ENCODE measurements at regions not wholly inside any gene's neighbourhood (a gene's known extent, or its start where the extent isn't known, plus 50 kb on each side); places are given as distances from the start of the nearest gene placed in this dataset.

DNA sequence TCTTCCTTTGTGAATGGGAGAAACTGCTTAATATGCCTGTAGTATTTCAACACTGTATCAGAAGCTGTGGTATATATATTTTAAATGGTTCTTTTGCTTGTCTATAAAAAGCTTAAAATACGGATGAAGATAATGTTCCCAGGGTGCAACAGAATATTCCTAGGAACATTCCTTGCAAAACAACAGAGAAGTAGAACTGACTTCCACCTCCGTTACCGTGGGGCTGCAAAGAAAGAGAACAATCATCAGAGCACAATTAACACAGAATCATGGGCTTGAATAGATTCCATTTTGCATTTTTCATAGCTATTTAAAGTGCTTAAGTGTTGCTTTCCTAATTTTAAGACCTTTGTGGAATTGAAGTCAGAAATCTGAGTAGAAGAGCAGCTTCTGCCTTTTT lies 1227.7 kb downstream of the EFNB2 start:
- ChIA-PET CTCF (no interaction called here), POLR2A (no interaction called here)
- ATAC-seq (replicated peaks in 1 of 4): no peak
- Mint-ChIP-seq H3K36me3 (no peaks in the 10 kb centered on the region), H3K4me1 (no peaks in the 10 kb centered on the region), H3K4me3 (no peak overlapping the region), H3K27ac (no peak overlapping the region), H3K27me3 (no peaks in the 10 kb centered on the region), H3K9me3 (no peaks in the 10 kb centered on the region)
- no peaks in the 10 kb centered on the region for H3K9me3 ChIP-seq
- DNase-seq: no peak
- H3K27me3 ChIP-seq (replicated peaks in 1 of 2; ENCODE audit: control insufficient read depth in 2 of 2, extremely low read depth in 1 of 2, insufficient read depth in 2 of 2, low read length in 1 of 2): no peaks in the 10 kb centered on the region
- no peak overlapping the region for H3K4me3 ChIP-seq (ENCODE audit: control insufficient read depth in 1 of 2, extremely low read depth in 1 of 2, low read length in 1 of 2)
- H3K27ac ChIP-seq (ENCODE audit: low read length): no peak overlapping the region
- H3K4me1 ChIP-seq (ENCODE audit: control insufficient read depth in 1 of 2, extremely low read depth in 1 of 2, insufficient read depth in 2 of 2, low read length in 2 of 2): no peaks in the 10 kb centered on the region
- no CpG with 5 or more reads among the region's 3 CpGs for WGBS (ENCODE audit: insufficient coverage)
- H3K36me3 ChIP-seq (ENCODE audit: control insufficient read depth in 2 of 2, extremely low read depth in 1 of 2, insufficient read depth in 1 of 2, low read length in 1 of 2): no peaks in the 10 kb centered on the region

DNA sequence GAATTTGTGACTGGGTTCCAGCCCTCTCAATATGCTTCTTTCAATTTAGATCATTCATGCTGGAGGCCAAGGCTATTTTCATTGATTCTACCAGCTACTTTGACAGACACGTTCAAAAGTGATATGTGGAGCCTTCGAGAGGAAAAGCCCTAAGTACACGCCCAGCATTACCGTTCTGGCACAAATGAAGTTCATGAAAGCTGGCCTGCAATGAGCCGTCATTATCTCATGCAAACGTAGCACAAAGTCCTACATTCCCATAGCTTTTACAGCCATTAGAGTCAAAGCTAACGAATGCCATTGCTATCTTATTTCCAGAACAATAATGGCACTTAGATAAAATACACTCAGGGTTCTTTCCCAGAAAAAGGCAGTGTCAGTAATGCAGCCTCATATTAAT lies 1237.6 kb downstream of the EFNB2 start:
- Mint-ChIP-seq H3K9me3 (peaks cover 5 to 7% (median 7%) of the 10 kb centered on the region in 3 donors), H3K36me3 (no peaks in the 10 kb centered on the region), H3K27me3 (no peaks in the 10 kb centered on the region), H3K27ac (no peak overlapping the region), H3K4me3 (no peak overlapping the region), H3K4me1 (no peaks in the 10 kb centered on the region)
- POLR2A ChIA-PET: no interaction called here
- ATAC-seq (replicated peaks in 1 of 4): no peak
- H3K36me3 ChIP-seq (ENCODE audit: control insufficient read depth in 2 of 2, extremely low read depth in 1 of 2, insufficient read depth in 1 of 2, low read length in 1 of 2): no peaks in the 10 kb centered on the region
- no peaks in the 10 kb centered on the region for H3K4me1 ChIP-seq (ENCODE audit: control insufficient read depth in 1 of 2, extremely low read depth in 1 of 2, insufficient read depth in 2 of 2, low read length in 2 of 2)
- CTCF ChIA-PET: no interaction called here
- H3K27me3 ChIP-seq (replicated peaks in 1 of 2; ENCODE audit: control insufficient read depth in 2 of 2, extremely low read depth in 1 of 2, insufficient read depth in 2 of 2, low read length in 1 of 2): no peaks in the 10 kb centered on the region
- WGBS (ENCODE audit: insufficient coverage): 82% methylated on average over 6 of the region's 7 CpGs
- DNase-seq: no peak
- no peaks in the 10 kb centered on the region for H3K9me3 ChIP-seq
- no peak overlapping the region for H3K27ac ChIP-seq (ENCODE audit: low read length)
- H3K4me3 ChIP-seq (ENCODE audit: control insufficient read depth in 1 of 2, extremely low read depth in 1 of 2, low read length in 1 of 2): no peak overlapping the region

DNA sequence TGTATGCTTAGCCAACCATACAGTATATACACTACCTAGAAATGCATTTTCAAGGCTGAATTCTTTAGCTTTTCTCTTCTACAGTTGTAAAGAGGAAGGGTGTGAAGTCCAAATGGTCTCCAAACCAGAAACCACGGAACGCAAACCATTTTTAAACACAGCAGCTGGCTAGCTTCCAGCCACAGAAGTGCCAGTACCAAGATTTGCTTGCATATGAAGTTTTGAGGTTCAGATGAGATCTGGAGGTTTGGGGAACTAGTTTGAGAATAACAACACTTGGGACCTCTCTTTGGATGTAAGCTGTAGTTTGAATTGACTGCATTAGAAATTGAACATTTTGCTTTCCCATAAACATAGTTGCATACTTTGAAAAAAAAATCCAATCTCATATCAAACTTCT lies 1243.5 kb downstream of the EFNB2 start:
- no CpG with 5 or more reads among the region's 2 CpGs for WGBS (ENCODE audit: insufficient coverage)
- CTCF ChIA-PET: no interaction called here
- POLR2A ChIA-PET: no interaction called here

GRCh38 chr13:105290596-105290995 lies 1244.9 kb downstream of the EFNB2 start:
- ChIA-PET CTCF (no interaction called here), POLR2A (no interaction called here)
- Mint-ChIP-seq H3K9me3 (peaks cover 3 to 13% (median 4%) of the 10 kb centered on the region in 3 donors), H3K27me3 (no peaks in the 10 kb centered on the region), H3K36me3 (no peaks in the 10 kb centered on the region), H3K4me1 (no peaks in the 10 kb centered on the region), H3K4me3 (no peak overlapping the region), H3K27ac (no peak overlapping the region)
- no peaks in the 10 kb centered on the region for H3K4me1 ChIP-seq (ENCODE audit: control insufficient read depth in 1 of 2, extremely low read depth in 1 of 2, insufficient read depth in 2 of 2, low read length in 2 of 2)
- H3K36me3 ChIP-seq (ENCODE audit: control insufficient read depth in 2 of 2, extremely low read depth in 1 of 2, insufficient read depth in 1 of 2, low read length in 1 of 2): no peaks in the 10 kb centered on the region
- WGBS (ENCODE audit: insufficient coverage): no CpG with 5 or more reads among the region's 1 CpG
- H3K9me3 ChIP-seq: no peaks in the 10 kb centered on the region
- H3K27me3 ChIP-seq (replicated peaks in 1 of 2; ENCODE audit: control insufficient read depth in 2 of 2, extremely low read depth in 1 of 2, insufficient read depth in 2 of 2, low read length in 1 of 2): no peaks in the 10 kb centered on the region
- no peak overlapping the region for H3K4me3 ChIP-seq (ENCODE audit: control insufficient read depth in 1 of 2, extremely low read depth in 1 of 2, low read length in 1 of 2)
- DNase-seq (no peak), ATAC-seq (replicated peaks in 1 of 4) (no peak)
- no peak overlapping the region for H3K27ac ChIP-seq (ENCODE audit: low read length)

More for the DNA sequence above, 1243.5 kb downstream of the EFNB2 start:
- Mint-ChIP-seq H3K27me3 (no peaks in the 10 kb centered on the region), H3K4me3 (no peak overlapping the region), H3K9me3 (peaks cover 5 to 13% (median 7%) of the 10 kb centered on the region in 3 donors), H3K4me1 (no peaks in the 10 kb centered on the region), H3K36me3 (no peaks in the 10 kb centered on the region), H3K27ac (no peak overlapping the region)
- Histone ChIP-seq H3K4me3 (ENCODE audit: control insufficient read depth in 1 of 2, extremely low read depth in 1 of 2, low read length in 1 of 2) (no peak overlapping the region), H3K9me3 (no peaks in the 10 kb centered on the region), H3K36me3 (ENCODE audit: control insufficient read depth in 2 of 2, extremely low read depth in 1 of 2, insufficient read depth in 1 of 2, low read length in 1 of 2) (no peaks in the 10 kb centered on the region), H3K4me1 (ENCODE audit: control insufficient read depth in 1 of 2, extremely low read depth in 1 of 2, insufficient read depth in 2 of 2, low read length in 2 of 2) (no peaks in the 10 kb centered on the region), H3K27me3 (replicated peaks in 1 of 2; ENCODE audit: control insufficient read depth in 2 of 2, extremely low read depth in 1 of 2, insufficient read depth in 2 of 2, low read length in 1 of 2) (no peaks in the 10 kb centered on the region), H3K27ac (ENCODE audit: low read length) (no peak overlapping the region)
- DNase-seq: no peak
- no peak for ATAC-seq (replicated peaks in 1 of 4)

- H3K4me1 ChIP-seq (ENCODE audit: control insufficient read depth in 1 of 2, extremely low read depth in 1 of 2, insufficient read depth in 2 of 2, low read length in 2 of 2): no peaks in the 10 kb centered on the region
- H3K4me3 Mint-ChIP-seq: no peak overlapping the region
- ChIA-PET CTCF (no interaction called here), POLR2A (no interaction called here)
- no peak overlapping the region for H3K4me3 ChIP-seq (ENCODE audit: control insufficient read depth in 1 of 2, extremely low read depth in 1 of 2, low read length in 1 of 2)
- H3K9me3 Mint-ChIP-seq: peaks cover 0 to 6% (median 0%) of the 10 kb centered on the region in 3 donors
- 83% methylated on average over 1 of the region's 2 CpGs for WGBS (ENCODE audit: insufficient coverage)
- H3K27me3 ChIP-seq (replicated peaks in 1 of 2; ENCODE audit: control insufficient read depth in 2 of 2, extremely low read depth in 1 of 2, insufficient read depth in 2 of 2, low read length in 1 of 2): no peaks in the 10 kb centered on the region
- DNase-seq (no peak), ATAC-seq (replicated peaks in 1 of 4) (no peak)
- H3K36me3 Mint-ChIP-seq: no peaks in the 10 kb centered on the region
- H3K27ac Mint-ChIP-seq: no peak overlapping the region
- H3K27me3 Mint-ChIP-seq: no peaks in the 10 kb centered on the region
- no peaks in the 10 kb centered on the region for H3K4me1 Mint-ChIP-seq
- no peaks in the 10 kb centered on the region for H3K9me3 ChIP-seq
- H3K36me3 ChIP-seq (ENCODE audit: control insufficient read depth in 2 of 2, extremely low read depth in 1 of 2, insufficient read depth in 1 of 2, low read length in 1 of 2): no peaks in the 10 kb centered on the region
- no peak overlapping the region for H3K27ac ChIP-seq (ENCODE audit: low read length)
Observed at GRCh38 chr13:105285526-105285925, 1249.9 kb downstream of the EFNB2 start.

DNA sequence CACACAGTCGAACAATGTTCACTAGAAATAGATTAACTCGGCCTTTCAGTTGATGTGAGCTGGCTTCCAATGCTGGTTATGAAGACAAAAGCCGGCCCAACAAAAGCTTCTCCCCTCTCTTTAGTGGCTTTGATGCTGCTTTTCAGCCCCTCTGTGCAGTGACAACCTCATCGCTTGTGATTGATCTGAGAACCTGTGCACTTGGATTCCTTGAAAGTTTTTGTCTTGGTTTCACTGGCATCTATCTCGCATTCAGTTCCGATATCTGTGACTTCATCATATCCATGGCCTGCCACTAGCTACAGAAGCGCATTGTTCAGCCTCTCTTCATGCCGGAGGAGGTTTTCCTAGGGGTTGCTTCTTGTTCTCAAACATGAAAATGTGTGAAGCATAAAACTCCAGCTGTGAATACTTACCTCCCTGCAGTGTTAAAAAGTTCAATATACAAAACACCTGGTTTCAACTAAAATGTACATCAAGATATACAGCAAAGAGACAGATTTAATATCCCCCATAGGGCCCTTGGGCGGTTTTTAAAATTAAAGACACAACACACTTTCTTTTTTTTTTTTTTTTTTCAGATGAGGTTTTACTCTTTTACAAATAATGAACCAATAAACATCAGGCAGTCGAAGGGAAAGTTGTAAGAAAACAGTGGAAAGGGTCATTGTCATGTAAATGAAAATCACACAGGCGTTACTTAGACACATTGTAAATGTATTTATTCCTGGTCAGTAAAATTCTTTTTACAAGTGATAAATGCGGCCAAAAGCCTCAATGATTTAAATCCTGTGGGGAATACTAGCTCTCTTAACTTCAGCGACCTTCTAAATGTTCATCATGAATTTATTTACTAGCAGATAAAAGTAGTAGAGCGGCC lies 1252.8 kb downstream of the EFNB2 start:
- H3K4me3 Mint-ChIP-seq: no peak overlapping the region
- Histone ChIP-seq H3K27ac (ENCODE audit: low read length) (no peak overlapping the region), H3K4me3 (ENCODE audit: control insufficient read depth in 1 of 2, extremely low read depth in 1 of 2, low read length in 1 of 2) (no peak overlapping the region), H3K9me3 (no peaks in the 10 kb centered on the region), H3K27me3 (replicated peaks in 1 of 2; ENCODE audit: control insufficient read depth in 2 of 2, extremely low read depth in 1 of 2, insufficient read depth in 2 of 2, low read length in 1 of 2) (no peaks in the 10 kb centered on the region), H3K4me1 (ENCODE audit: control insufficient read depth in 1 of 2, extremely low read depth in 1 of 2, insufficient read depth in 2 of 2, low read length in 2 of 2) (no peaks in the 10 kb centered on the region), H3K36me3 (ENCODE audit: control insufficient read depth in 2 of 2, extremely low read depth in 1 of 2, insufficient read depth in 1 of 2, low read length in 1 of 2) (no peaks in the 10 kb centered on the region)
- no peaks in the 10 kb centered on the region for H3K27me3 Mint-ChIP-seq
- H3K27ac Mint-ChIP-seq: no peak overlapping the region
- DNase-seq (no peak), ATAC-seq (replicated peaks in 1 of 4) (no peak)
- no peaks in the 10 kb centered on the region for H3K36me3 Mint-ChIP-seq
- no peaks in the 10 kb centered on the region for H3K4me1 Mint-ChIP-seq
- ChIA-PET POLR2A (interaction anchor here in 1 of 2 donors (0.7 kb wide), 1 partner anchor 62 kb away, joined by 6 read pairs; no protein-coding TSS in a partner anchor), CTCF (no interaction called here)
- 88% methylated on average over 5 of the region's 14 CpGs for WGBS (ENCODE audit: insufficient coverage)
- peaks cover 0 to 6% (median 0%) of the 10 kb centered on the region in 3 donors for H3K9me3 Mint-ChIP-seq
